GM19438 (cell line): ENCODE measurements at regions not wholly inside any gene's neighbourhood (a gene's known extent, or its start where the extent isn't known, plus 50 kb on each side); places are given as distances from the start of the nearest gene placed in this dataset.
"Not testable (repeated sequence)": the region's sequence is repeated elsewhere in the genome, so short reads cannot be mapped to it uniquely, and the experiment has no call there.

ENCODE experiments used
- ATAC-seq: cut with Tn5 transposase; IDR thresholded peaks from one replicate; pipeline ENCODE4 v1.9.1; 2021; ENCODE audit warnings: low read depth; ENCODE audit not compliant: unreplicated experiment

- no peak for ATAC-seq
These were observed 1761.3 kb upstream of the IGFBP7 start for GRCh38 chr4:58871509-58871908.

GRCh38 chr4:58849026-58849425, 1738.8 kb upstream of the IGFBP7 start:
- ATAC-seq = no peak

- no peak for ATAC-seq
These were observed 1733.3 kb upstream of the IGFBP7 start for GRCh38 chr4:58843455-58843854.

GRCh38 chr4:58833126-58833525, 1722.9 kb upstream of the IGFBP7 start:
- ATAC-seq = no peak

- no peak for ATAC-seq
These were observed 1715.1 kb upstream of the IGFBP7 start for GRCh38 chr4:58825278-58825677.

GRCh38 chr4:58818560-58818959, 1708.4 kb upstream of the IGFBP7 start:
- not testable (repeated sequence) for ATAC-seq

- ATAC-seq = no peak
These were observed 1699.8 kb upstream of the IGFBP7 start for GRCh38 chr4:58809948-58810347.

GRCh38 chr4:58809366-58809765, 1699.2 kb upstream of the IGFBP7 start:
- ATAC-seq = no peak

- ATAC-seq = no peak
These were observed 1698.6 kb upstream of the IGFBP7 start for GRCh38 chr4:58808817-58809216.

GRCh38 chr4:58807843-58808615, 1697.8 kb upstream of the IGFBP7 start:
- no peak for ATAC-seq

GRCh38 chr4:58776627-58777026, 1666.4 kb upstream of the IGFBP7 start:
- no peak for ATAC-seq

GRCh38 chr4:58767598-58767997, 1657.4 kb upstream of the IGFBP7 start:
- no peak for ATAC-seq

- no peak for ATAC-seq
These were observed 1656.6 kb upstream of the IGFBP7 start for GRCh38 chr4:58766763-58767162.

GRCh38 chr4:58761563-58761962, 1651.4 kb upstream of the IGFBP7 start:
- ATAC-seq = no peak

- ATAC-seq = no peak
These were observed 1650.6 kb upstream of the IGFBP7 start for GRCh38 chr4:58760737-58761136.

GRCh38 chr4:58760100-58760499, 1649.9 kb upstream of the IGFBP7 start:
- ATAC-seq = no peak

GRCh38 chr4:58749206-58749605, 1639.0 kb upstream of the IGFBP7 start:
- ATAC-seq = no peak

GRCh38 chr4:58740897-58741296, 1630.7 kb upstream of the IGFBP7 start:
- ATAC-seq = no peak

- ATAC-seq = no peak
These were observed 1629.1 kb upstream of the IGFBP7 start for GRCh38 chr4:58739275-58739674.

- no peak for ATAC-seq
These were observed 1628.2 kb upstream of the IGFBP7 start for GRCh38 chr4:58738375-58738774.

- no peak for ATAC-seq
These were observed 1624.0 kb upstream of the IGFBP7 start for GRCh38 chr4:58734030-58734674.

- ATAC-seq = no peak
These were observed 1622.8 kb upstream of the IGFBP7 start for GRCh38 chr4:58732973-58733372.
